Upper lobe of right lung (tissue), 1 donor: ENCODE measurements at regions not wholly inside any gene's neighbourhood (a gene's known extent, or its start where the extent isn't known, plus 50 kb on each side); places are given as distances from the start of the nearest gene placed in this dataset.

Source experiments
- ATAC-seq: fragments of 200-7000 bp; cut with Tn5 transposase; one replicate; pipeline ENCODE4 v1.9.1; 2020; ENCODE audit warnings: mild to moderate bottlenecking, moderate library complexity
- DNase-seq: peaks from one replicate; pipeline ENCODE4 v3.0.0-alpha.2; 2020
- H3K27ac ChIP-seq: fragments of 200-600 bp; one replicate; pipeline ENCODE4 v1.8.0; 2022
- H3K27me3 ChIP-seq: fragments of 200-600 bp; one replicate; pipeline ENCODE4 v1.8.0; 2022; ENCODE audit warnings: mild to moderate bottlenecking
- H3K36me3 ChIP-seq: fragments of 200-600 bp; one replicate; pipeline ENCODE4 v1.8.0; 2022
- H3K4me1 ChIP-seq: fragments of 200-600 bp; one replicate; pipeline ENCODE4 v1.8.0; 2022
- H3K4me3 ChIP-seq: fragments of 200-600 bp; one replicate; pipeline ENCODE4 v1.8.0; 2022; ENCODE audit warnings: mild to moderate bottlenecking
- H3K9me3 ChIP-seq: fragments of 200-600 bp; one replicate; pipeline ENCODE4 v1.8.0; 2022
- intact Hi-C: fragments of 100-400 bp; cut with DNase I; formaldehyde crosslinking; loops from one replicate; pipeline ENCODE4 v1.11.0; 2022
- TF ChIP-seq, protein P1 (sequence below): fragments of 200-600 bp; IDR thresholded peaks from one replicate; pipeline ENCODE4 v1.8.0; 2022; ENCODE audit warnings: antibody characterized with exemption
- donor health status: DM: no; HTN: yes; CAD: no; lungs with severe emphysema.

DNA sequence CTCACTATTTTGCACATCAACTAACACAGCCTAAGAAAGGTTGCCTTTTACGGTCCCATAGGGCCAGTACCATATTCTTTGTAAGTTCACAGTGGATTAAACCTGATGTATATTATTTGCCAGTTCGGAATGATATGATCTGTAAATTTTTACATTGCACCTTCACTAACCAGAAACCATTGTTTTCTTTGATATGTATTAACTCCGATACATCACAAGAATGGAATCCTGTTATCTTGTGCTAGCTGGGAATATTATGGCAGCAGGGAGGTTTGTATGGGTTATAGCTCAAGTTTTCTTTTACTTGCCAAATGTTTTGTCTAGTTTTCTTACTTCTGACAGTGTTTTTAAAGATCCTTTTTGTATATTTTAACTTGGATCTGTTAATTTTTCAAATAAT, 51.4 kb upstream of the S1PR1 start:
- Histone ChIP-seq H3K27ac (no peak overlapping the region), H3K36me3 (no peaks in the 10 kb centered on the region), H3K4me3 (no peak overlapping the region), H3K27me3 (no peaks in the 10 kb centered on the region), H3K4me1 (peaks cover 6% of the 10 kb centered on the region), H3K9me3 (no peaks in the 10 kb centered on the region)
- DNase-seq (no peak), ATAC-seq (no peak)
- intact Hi-C loops = no loop called here
- TF ChIP-seq, protein P1, sequence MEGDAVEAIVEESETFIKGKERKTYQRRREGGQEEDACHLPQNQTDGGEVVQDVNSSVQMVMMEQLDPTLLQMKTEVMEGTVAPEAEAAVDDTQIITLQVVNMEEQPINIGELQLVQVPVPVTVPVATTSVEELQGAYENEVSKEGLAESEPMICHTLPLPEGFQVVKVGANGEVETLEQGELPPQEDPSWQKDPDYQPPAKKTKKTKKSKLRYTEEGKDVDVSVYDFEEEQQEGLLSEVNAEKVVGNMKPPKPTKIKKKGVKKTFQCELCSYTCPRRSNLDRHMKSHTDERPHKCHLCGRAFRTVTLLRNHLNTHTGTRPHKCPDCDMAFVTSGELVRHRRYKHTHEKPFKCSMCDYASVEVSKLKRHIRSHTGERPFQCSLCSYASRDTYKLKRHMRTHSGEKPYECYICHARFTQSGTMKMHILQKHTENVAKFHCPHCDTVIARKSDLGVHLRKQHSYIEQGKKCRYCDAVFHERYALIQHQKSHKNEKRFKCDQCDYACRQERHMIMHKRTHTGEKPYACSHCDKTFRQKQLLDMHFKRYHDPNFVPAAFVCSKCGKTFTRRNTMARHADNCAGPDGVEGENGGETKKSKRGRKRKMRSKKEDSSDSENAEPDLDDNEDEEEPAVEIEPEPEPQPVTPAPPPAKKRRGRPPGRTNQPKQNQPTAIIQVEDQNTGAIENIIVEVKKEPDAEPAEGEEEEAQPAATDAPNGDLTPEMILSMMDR = no peak

GRCh38 chr1:101183388-101183699, 53.5 kb upstream of the S1PR1 start:
- no peaks in the 10 kb centered on the region for H3K9me3 ChIP-seq
- no peaks in the 10 kb centered on the region for H3K36me3 ChIP-seq
- DNase-seq (no peak), ATAC-seq (no peak)
- peaks cover 6% of the 10 kb centered on the region for H3K4me1 ChIP-seq
- TF ChIP-seq, protein P1 = no peak
- H3K27ac ChIP-seq = no peak overlapping the region
- no peak overlapping the region for H3K4me3 ChIP-seq
- intact Hi-C loops = no loop called here
- H3K27me3 ChIP-seq = no peaks in the 10 kb centered on the region

- intact Hi-C loops = no loop called here
- Histone ChIP-seq H3K4me3 (no peak overlapping the region), H3K27ac (peak overlapping the region; percentile 48), H3K4me1 (peaks cover 3% of the 10 kb centered on the region), H3K27me3 (no peaks in the 10 kb centered on the region), H3K9me3 (no peaks in the 10 kb centered on the region), H3K36me3 (no peaks in the 10 kb centered on the region)
- no peak for ATAC-seq
- DNase-seq = no peak
- TF ChIP-seq, protein P1 = no peak
These were observed 54.0 kb upstream of the S1PR1 start for GRCh38 chr1:101182627-101183387.

DNA sequence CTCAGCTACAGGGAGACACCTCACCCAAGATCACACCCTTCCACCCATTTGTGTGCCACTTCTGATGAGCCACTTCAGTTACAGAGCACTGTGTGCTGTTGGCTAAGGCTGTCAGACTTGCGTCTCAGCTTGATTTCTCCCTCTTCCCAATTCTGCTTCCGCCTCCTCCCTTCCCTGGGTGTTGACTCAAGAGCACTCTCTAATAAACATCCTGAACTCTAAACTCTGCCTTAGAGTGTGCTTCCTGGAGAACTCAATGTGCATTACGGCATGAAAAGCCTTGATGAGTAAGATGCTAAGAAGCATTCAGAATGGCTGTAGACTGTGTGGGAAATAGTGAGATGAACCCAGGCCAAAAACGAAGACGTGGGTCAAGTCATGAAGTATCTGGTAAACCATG, 54.9 kb upstream of the S1PR1 start:
- TF ChIP-seq, protein P1 = no peak
- DNase-seq (no peak), ATAC-seq (peak; percentile 90)
- H3K27me3 ChIP-seq = no peaks in the 10 kb centered on the region
- H3K27ac ChIP-seq = peak overlapping the region; percentile 28
- no peak overlapping the region for H3K4me3 ChIP-seq
- no peaks in the 10 kb centered on the region for H3K36me3 ChIP-seq
- H3K9me3 ChIP-seq = no peaks in the 10 kb centered on the region
- peaks cover 3% of the 10 kb centered on the region for H3K4me1 ChIP-seq
- intact Hi-C loops = no loop called here

- no peaks in the 10 kb centered on the region for H3K9me3 ChIP-seq
- intact Hi-C loops = no loop called here
- peaks cover 3% of the 10 kb centered on the region for H3K4me1 ChIP-seq
- no peak overlapping the region for H3K27ac ChIP-seq
- TF ChIP-seq, protein P1 = no peak
- DNase-seq (no peak), ATAC-seq (peak; percentile 62)
- no peaks in the 10 kb centered on the region for H3K27me3 ChIP-seq
- H3K36me3 ChIP-seq = no peaks in the 10 kb centered on the region
- no peak overlapping the region for H3K4me3 ChIP-seq
These were observed 57.9 kb upstream of the S1PR1 start for GRCh38 chr1:101178688-101179491.
